Immature natural killer cell (primary cell): ENCODE measurements at regions not wholly inside any gene's neighbourhood (a gene's known extent, or its start where the extent isn't known, plus 50 kb on each side); places are given as distances from the start of the nearest gene placed in this dataset.
"Not testable (repeated sequence)": the region's sequence is repeated elsewhere in the genome, so short reads cannot be mapped to it uniquely, and the experiment has no call there.

Source experiments
- DNase-seq, 3 donors: peaks; one replicate each; pipeline ENCODE4 v3.0.0; 2022; ENCODE audit warnings: mixed read lengths in 1 of 3
- H3K27ac Mint-ChIP-seq, 6 donors: one replicate each; pipeline ENCODE4 v1.8.0; 2020; ENCODE audit warnings: mixed read lengths in 6 of 6, mild to moderate bottlenecking in 5 of 6, inconsistent platforms in 4 of 6, moderate library complexity in 3 of 6
- H3K27me3 Mint-ChIP-seq, 3 donors: one replicate each; pipeline ENCODE4 v1.8.0; 2020 to 2021; ENCODE audit warnings: low read depth in 3 of 3, mild to moderate bottlenecking in 3 of 3, mixed read lengths in 3 of 3, moderate library complexity in 3 of 3, inconsistent platforms in 1 of 3
- H3K36me3 Mint-ChIP-seq, 3 donors: one replicate each; pipeline ENCODE4 v1.8.0; 2020; ENCODE audit warnings: mixed read lengths in 3 of 3, inconsistent platforms in 2 of 3, mild to moderate bottlenecking in 2 of 3
- H3K4me1 Mint-ChIP-seq, 2 donors: one replicate each; pipeline ENCODE4 v1.8.0; 2020; ENCODE audit warnings: inconsistent platforms in 2 of 2, mild to moderate bottlenecking in 2 of 2, mixed read lengths in 2 of 2, moderate library complexity in 1 of 2
- H3K4me3 Mint-ChIP-seq, 5 donors: one replicate each; pipeline ENCODE4 v1.8.0; 2020; ENCODE audit warnings: mild to moderate bottlenecking in 5 of 5, mixed read lengths in 5 of 5, inconsistent platforms in 3 of 5, moderate library complexity in 3 of 5
- H3K9me3 Mint-ChIP-seq, 6 donors: one replicate each; pipeline ENCODE4 v1.8.0; 2020; ENCODE audit warnings: mild to moderate bottlenecking in 6 of 6, mixed read lengths in 6 of 6, inconsistent platforms in 4 of 6, moderate library complexity in 3 of 6

DNA sequence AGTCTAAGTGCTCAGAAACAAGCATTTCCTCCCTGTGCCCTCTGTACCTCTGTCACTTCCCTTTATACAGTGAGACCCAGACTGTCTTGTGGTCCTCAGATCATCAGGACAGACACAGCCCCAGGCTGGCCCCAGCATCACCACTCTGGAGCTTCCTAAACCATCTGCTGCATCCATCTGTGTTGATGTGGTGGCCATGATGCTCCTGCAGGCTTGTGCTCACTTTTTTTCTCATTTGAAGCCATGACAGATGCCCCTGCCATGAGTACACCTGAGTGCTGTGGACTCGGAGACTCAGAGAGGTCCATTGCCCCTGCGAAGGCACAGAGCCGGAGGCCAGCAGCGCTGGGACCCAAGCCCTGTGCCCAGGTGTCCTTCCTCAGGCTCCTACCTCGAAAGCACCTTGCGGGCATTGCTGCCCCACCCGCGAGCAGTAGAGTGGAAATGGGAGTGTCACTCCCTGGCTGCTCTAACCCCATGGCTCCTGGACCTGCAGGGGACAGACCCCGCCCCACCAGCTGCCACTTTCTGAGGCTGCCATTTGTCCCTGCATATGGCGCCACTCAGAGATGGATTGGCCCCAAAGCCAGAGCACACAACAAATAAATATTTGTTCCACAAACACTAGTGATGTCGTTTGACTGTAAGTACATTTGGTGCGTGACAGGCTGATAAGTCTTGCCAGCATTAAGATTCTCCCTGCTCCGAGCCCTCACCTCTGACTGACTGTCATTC lies 593.5 kb downstream of the TBC1D22A start:
- Mint-ChIP-seq H3K36me3 (no peaks in the 10 kb centered on the region), H3K27me3 (peaks cover 0 to 2% (median 0%) of the 10 kb centered on the region in 3 donors), H3K4me3 (no peak overlapping the region), H3K4me1 (no peaks in the 10 kb centered on the region), H3K27ac (no peak overlapping the region), H3K9me3 (no peaks in the 10 kb centered on the region)
- DNase-seq = no peak

DNA sequence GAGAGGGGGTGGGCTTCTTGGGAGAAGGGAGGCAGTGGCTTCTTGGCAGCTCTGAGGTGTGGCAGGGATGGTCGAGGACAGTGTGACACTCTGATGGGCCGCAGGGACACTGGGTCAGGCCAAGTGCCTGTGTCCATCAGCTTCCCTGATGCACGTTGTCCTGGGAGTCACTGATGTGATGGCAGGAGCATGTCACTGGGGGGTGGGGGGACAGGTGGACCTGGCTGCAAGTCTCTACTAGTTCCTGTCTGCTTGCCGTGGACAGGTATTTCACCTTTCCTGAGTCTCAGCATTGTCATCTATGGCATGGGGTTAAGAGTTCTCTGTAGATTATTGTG lies 592.9 kb downstream of the TBC1D22A start:
- Mint-ChIP-seq H3K27me3 (peaks cover 0 to 3% (median 0%) of the 10 kb centered on the region in 3 donors), H3K27ac (no peak overlapping the region), H3K4me1 (no peaks in the 10 kb centered on the region), H3K4me3 (no peak overlapping the region), H3K9me3 (no peaks in the 10 kb centered on the region), H3K36me3 (no peaks in the 10 kb centered on the region)
- DNase-seq = no peak

- H3K27me3 Mint-ChIP-seq = peaks cover 0 to 4% (median 0%) of the 10 kb centered on the region in 3 donors
- H3K4me3 Mint-ChIP-seq = no peak overlapping the region
- no peak for DNase-seq
- peaks cover 0 to 1% (median 0%) of the 10 kb centered on the region in 6 donors for H3K9me3 Mint-ChIP-seq
- no peaks in the 10 kb centered on the region for H3K4me1 Mint-ChIP-seq
- H3K27ac Mint-ChIP-seq = no peak overlapping the region
- H3K36me3 Mint-ChIP-seq = no peaks in the 10 kb centered on the region
These were observed 592.4 kb downstream of the TBC1D22A start for GRCh38 chr22:47354668-47355387.

- peaks cover 3 to 4% (median 3%) of the 10 kb centered on the region in 3 donors for H3K27me3 Mint-ChIP-seq
- H3K27ac Mint-ChIP-seq = no peak overlapping the region
- no peak for DNase-seq
- H3K36me3 Mint-ChIP-seq = no peaks in the 10 kb centered on the region
- peaks cover 0 to 1% (median 0%) of the 10 kb centered on the region in 6 donors for H3K9me3 Mint-ChIP-seq
- no peak overlapping the region for H3K4me3 Mint-ChIP-seq
- H3K4me1 Mint-ChIP-seq = no peaks in the 10 kb centered on the region
These were observed 590.7 kb downstream of the TBC1D22A start for GRCh38 chr22:47352920-47353700.

DNA sequence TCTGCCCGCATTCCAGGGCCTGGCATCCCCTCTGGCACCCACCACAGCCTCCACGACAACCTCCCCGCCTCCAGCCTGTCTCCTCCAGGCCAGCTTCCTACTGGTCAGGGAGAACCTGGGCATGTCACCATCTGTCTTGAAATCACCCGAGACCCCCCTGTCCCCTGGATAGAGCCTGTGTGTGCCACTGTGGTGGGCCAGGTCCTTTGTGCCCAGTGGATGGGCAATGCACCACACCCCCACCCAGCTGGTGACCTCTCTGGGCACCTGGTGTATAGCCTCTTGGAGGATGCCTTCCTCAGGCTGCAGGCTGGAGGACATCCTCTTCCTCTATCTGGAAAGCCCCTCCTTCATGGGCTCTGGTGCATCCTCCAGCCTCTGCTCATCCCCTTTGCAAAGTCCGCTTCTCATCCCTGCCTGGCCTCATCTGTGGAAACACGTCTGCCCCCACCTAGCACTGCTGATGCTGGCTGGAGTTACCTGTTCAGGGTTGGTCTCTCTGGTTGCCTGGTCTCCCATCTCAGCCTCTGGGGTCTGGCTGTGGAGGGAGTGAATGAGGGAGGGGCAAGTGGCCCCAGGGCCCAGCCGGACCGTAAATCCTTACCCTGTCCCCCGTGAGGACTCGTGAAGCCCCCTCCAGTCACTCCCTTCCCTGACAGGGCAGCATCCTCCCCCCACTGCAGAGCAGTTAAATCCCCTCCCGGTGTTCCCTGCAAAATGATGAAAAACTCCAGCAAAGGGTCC lies 589.6 kb downstream of the TBC1D22A start:
- no peaks in the 10 kb centered on the region for H3K36me3 Mint-ChIP-seq
- no peak overlapping the region for H3K4me3 Mint-ChIP-seq
- peaks cover 3 to 5% (median 4%) of the 10 kb centered on the region in 3 donors for H3K27me3 Mint-ChIP-seq
- peaks cover 0 to 1% (median 0%) of the 10 kb centered on the region in 6 donors for H3K9me3 Mint-ChIP-seq
- no peak overlapping the region for H3K27ac Mint-ChIP-seq
- DNase-seq = no peak
- no peaks in the 10 kb centered on the region for H3K4me1 Mint-ChIP-seq

DNA sequence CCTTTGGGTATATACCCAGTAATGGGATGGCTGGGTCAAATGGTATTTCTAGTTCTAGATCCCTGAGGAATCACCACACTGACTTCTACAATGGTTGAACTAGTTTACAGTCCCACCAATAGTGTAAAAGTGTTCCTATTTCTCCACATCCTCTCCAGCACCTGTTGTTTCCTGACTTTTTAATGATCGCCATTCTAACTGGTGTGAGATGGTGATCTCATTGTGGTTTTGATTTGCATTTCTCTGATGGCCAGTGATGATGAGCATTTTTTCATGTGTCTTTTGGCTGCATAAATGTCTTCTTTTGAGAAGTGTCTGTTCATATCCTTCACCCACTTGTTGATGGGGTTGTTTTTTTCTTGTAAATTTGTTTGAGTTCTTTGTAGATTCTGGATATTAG lies 583.8 kb downstream of the TBC1D22A start:
- not testable (repeated sequence) for H3K4me3 Mint-ChIP-seq, H3K36me3 Mint-ChIP-seq, H3K27ac Mint-ChIP-seq, DNase-seq, H3K4me1 Mint-ChIP-seq, H3K9me3 Mint-ChIP-seq
- H3K27me3 Mint-ChIP-seq = peaks cover 1 to 13% (median 8%) of the 10 kb centered on the region in 3 donors

DNA sequence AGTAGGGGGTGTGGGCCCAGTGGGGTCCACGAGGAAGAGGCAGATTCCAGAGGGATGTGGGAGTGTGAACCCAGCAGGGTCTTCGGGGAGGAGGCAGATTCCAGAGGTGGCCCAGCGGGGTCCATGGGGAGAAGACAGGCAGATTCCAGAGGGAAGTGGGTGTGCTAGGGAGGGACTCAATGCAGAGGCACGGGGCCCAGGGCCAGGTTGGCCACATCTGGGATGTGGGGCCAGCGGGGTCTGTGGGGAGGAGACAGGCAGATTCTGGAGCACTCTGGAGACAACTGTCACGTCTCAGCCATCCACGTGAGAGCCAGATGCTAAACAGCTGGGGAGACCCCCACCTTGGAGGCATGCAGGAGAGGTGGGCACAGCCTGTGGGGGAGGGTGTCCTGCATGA lies 582.6 kb downstream of the TBC1D22A start:
- H3K27ac Mint-ChIP-seq = no peak overlapping the region

GRCh38 chr22:47344414-47344813 lies 582.0 kb downstream of the TBC1D22A start:
- Mint-ChIP-seq H3K27ac (no peak overlapping the region), H3K9me3 (peaks cover 0 to 2% (median 0%) of the 10 kb centered on the region in 6 donors), H3K36me3 (no peaks in the 10 kb centered on the region), H3K27me3 (peaks cover 5 to 18% (median 8%) of the 10 kb centered on the region in 3 donors), H3K4me3 (no peak overlapping the region), H3K4me1 (no peaks in the 10 kb centered on the region)
- DNase-seq = no peak

More for the DNA sequence above, 582.6 kb downstream of the TBC1D22A start:
- H3K36me3 Mint-ChIP-seq = no peaks in the 10 kb centered on the region
- DNase-seq = no peak
- no peak overlapping the region for H3K4me3 Mint-ChIP-seq
- H3K9me3 Mint-ChIP-seq = peaks cover 0 to 2% (median 0%) of the 10 kb centered on the region in 6 donors
- H3K27me3 Mint-ChIP-seq = peaks cover 5 to 18% (median 8%) of the 10 kb centered on the region in 3 donors
- H3K4me1 Mint-ChIP-seq = no peaks in the 10 kb centered on the region

DNA sequence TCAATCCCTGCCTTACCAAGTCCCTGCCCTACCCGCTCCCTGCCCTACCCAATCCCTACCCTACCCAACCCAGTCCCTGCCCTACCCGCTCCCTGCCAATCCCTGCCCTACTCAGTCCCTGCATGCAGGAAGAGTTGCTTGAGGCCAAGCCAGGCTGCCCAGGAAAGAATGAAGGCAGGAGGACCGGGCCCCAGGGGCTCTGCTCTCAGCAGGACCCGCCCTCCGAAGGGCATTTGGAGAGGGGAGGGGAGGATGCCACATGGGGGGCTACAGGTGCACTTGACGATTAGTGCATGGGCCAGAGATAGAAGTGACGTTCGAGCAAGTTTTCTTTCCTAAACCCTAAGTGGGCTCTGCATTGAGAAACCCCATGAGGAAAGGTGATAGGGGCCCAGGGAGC lies 581.2 kb downstream of the TBC1D22A start:
- no peaks in the 10 kb centered on the region for H3K4me1 Mint-ChIP-seq
- H3K27me3 Mint-ChIP-seq = peaks cover 5 to 16% (median 5%) of the 10 kb centered on the region in 3 donors
- no peak for DNase-seq
- H3K9me3 Mint-ChIP-seq = peaks cover 0 to 2% (median 0%) of the 10 kb centered on the region in 6 donors
- H3K27ac Mint-ChIP-seq = no peak overlapping the region
- no peak overlapping the region for H3K4me3 Mint-ChIP-seq
- no peaks in the 10 kb centered on the region for H3K36me3 Mint-ChIP-seq

GRCh38 chr22:47342446-47342845 lies 580.0 kb downstream of the TBC1D22A start:
- H3K27ac Mint-ChIP-seq = no peak overlapping the region
- DNase-seq = no peak
- no peaks in the 10 kb centered on the region for H3K36me3 Mint-ChIP-seq
- H3K27me3 Mint-ChIP-seq = peaks cover 5 to 16% (median 5%) of the 10 kb centered on the region in 3 donors
- no peak overlapping the region for H3K4me3 Mint-ChIP-seq
- H3K4me1 Mint-ChIP-seq = peaks cover 0 to 1% of the 10 kb centered on the region in 2 donors
- H3K9me3 Mint-ChIP-seq = peaks cover 0 to 2% (median 0%) of the 10 kb centered on the region in 6 donors

- no peaks in the 10 kb centered on the region for H3K36me3 Mint-ChIP-seq
- H3K27me3 Mint-ChIP-seq = peaks cover 2 to 16% (median 5%) of the 10 kb centered on the region in 3 donors
- peaks cover 0 to 2% (median 0%) of the 10 kb centered on the region in 6 donors for H3K9me3 Mint-ChIP-seq
These were observed 579.0 kb downstream of the TBC1D22A start for GRCh38 chr22:47341464-47341863.

DNA sequence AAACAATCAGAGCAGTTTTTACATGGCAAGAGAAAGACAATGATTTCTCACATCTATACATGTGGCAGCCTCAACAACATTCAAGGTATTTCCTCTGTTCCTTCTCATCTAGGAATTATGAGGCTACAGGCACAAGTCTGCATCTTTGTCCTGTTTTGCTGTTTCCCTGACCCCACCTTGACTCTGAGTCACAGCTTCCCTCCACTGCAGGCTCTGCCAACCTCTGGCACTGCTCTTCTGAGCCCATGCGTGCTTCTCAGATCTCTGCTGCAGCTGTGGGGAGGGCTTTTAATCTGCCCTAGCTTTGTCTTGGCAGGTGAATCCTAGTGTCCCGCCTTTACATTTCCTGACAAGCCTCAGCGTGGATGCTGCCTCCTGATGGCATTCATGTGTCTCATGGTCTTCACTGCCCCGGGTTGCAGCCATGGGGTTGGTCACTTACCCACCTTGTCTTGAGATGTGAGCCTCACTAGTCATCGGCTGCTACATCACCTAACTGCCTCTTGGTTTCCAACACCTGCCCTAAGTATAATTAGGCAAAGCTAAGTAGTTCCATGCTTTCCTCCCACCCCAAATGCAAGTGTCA lies 578.5 kb downstream of the TBC1D22A start:
- peaks cover 0 to 14% of the 10 kb centered on the region in 2 donors for H3K4me1 Mint-ChIP-seq
- H3K4me3 Mint-ChIP-seq = no peak overlapping the region
- DNase-seq = no peak
- H3K27me3 Mint-ChIP-seq = peaks cover 2 to 14% (median 6%) of the 10 kb centered on the region in 3 donors
- H3K9me3 Mint-ChIP-seq = peaks cover 0 to 2% (median 0%) of the 10 kb centered on the region in 6 donors
- H3K27ac Mint-ChIP-seq = no peak overlapping the region
- no peaks in the 10 kb centered on the region for H3K36me3 Mint-ChIP-seq

More at GRCh38 chr22:47341464-47341863, 579.0 kb downstream of the TBC1D22A start:
- H3K27ac Mint-ChIP-seq = no peak overlapping the region
- peaks cover 0 to 9% of the 10 kb centered on the region in 2 donors for H3K4me1 Mint-ChIP-seq
- no peak overlapping the region for H3K4me3 Mint-ChIP-seq
- no peak for DNase-seq

- DNase-seq = peak; percentile 26 to 45 (median 35)
- Mint-ChIP-seq H3K36me3 (no peaks in the 10 kb centered on the region), H3K4me3 (peak overlapping the region in 4 of 5 donors; percentile 65 to 84 (median 76)), H3K9me3 (peaks cover 0 to 2% (median 0%) of the 10 kb centered on the region in 6 donors), H3K27ac (peak overlapping the region in 5 of 6 donors; percentile 72 to 95 (median 87)), H3K27me3 (peaks cover 2 to 10% (median 6%) of the 10 kb centered on the region in 3 donors), H3K4me1 (peaks cover 0 to 17% of the 10 kb centered on the region in 2 donors)
These were observed 574.7 kb downstream of the TBC1D22A start for GRCh38 chr22:47337161-47337621.
